A673 (cell line): ENCODE measurements at regions not wholly inside any gene's neighbourhood (a gene's known extent, or its start where the extent isn't known, plus 50 kb on each side); places are given as distances from the start of the nearest gene placed in this dataset.

Experiments used
- BruUV-seq: library from RNA; stranded (reverse); fragments of 400-500 nt; replicated peaks from 2 replicates; lab custom pipeline; 2021; lab: Mats Ljungman, UMichigan
- CTCF ChIA-PET: fragments of 300-600 bp; sonication (Branson Sonifier 250); formaldehyde crosslinking; loops from one replicate; lab custom pipeline; 2022; ENCODE audit warnings: antibody characterized with exemption; lab: Charles Lee
- POLR2A ChIA-PET: fragments of 300-600 bp; sonication (Branson Sonifier 250); formaldehyde crosslinking; loops from one replicate; lab custom pipeline; 2022; ENCODE audit warnings: antibody characterized with exemption; ENCODE audit not compliant: low non-redundant PET; lab: Charles Lee
- DNase-seq: peaks from one replicate; pipeline ENCODE4 v3.0.0-alpha.2; 2015; ENCODE audit warnings: low spot score
- H3K27ac ChIP-seq: fragments of 200-600 bp; sonication (generic); 2 replicates; pipeline ENCODE4 v1.5.1; 2016; ENCODE audit warnings: mixed run types, low read depth, mild to moderate bottlenecking, mixed read lengths, antibody characterized with exemption, low read length; ENCODE audit not compliant: poor library complexity, severe bottlenecking
- H3K27me3 ChIP-seq: fragments of 200-600 bp; sonication (generic); replicated peaks from 2 replicates; pipeline ENCODE4 v1.6.1; 2017; ENCODE audit warnings: mixed run types, low read depth, mild to moderate bottlenecking, mixed read lengths, antibody characterized with exemption, low read length; ENCODE audit not compliant: insufficient read depth, poor library complexity
- H3K36me3 ChIP-seq: fragments of 200-600 bp; sonication (generic); 2 replicates; pipeline ENCODE4 v1.6.1; 2016; ENCODE audit warnings: mixed run types, mild to moderate bottlenecking, mixed read lengths, antibody characterized with exemption, low read length; ENCODE audit not compliant: insufficient read depth, poor library complexity, severe bottlenecking
- H3K4me1 ChIP-seq: fragments of 200-600 bp; sonication (generic); 2 replicates; pipeline ENCODE4 v1.6.1; 2017; ENCODE audit warnings: mixed run types, mild to moderate bottlenecking, mixed read lengths, antibody characterized with exemption, low read length; ENCODE audit not compliant: insufficient read depth, poor library complexity, severe bottlenecking
- H3K4me3 ChIP-seq: fragments of 200-600 bp; sonication (generic); 2 replicates; pipeline ENCODE4 v1.5.1; 2016; ENCODE audit warnings: low read depth, mixed run types, mild to moderate bottlenecking, mixed read lengths, low read length; ENCODE audit not compliant: poor library complexity, severe bottlenecking
- H3K9me3 ChIP-seq: fragments of 200-600 bp; sonication (generic); 2 replicates; pipeline ENCODE4 v1.6.1; 2016; ENCODE audit warnings: mixed run types, low read depth, mild to moderate bottlenecking, mixed read lengths, antibody characterized with exemption, low read length; ENCODE audit not compliant: poor library complexity, severe bottlenecking
- EZH2 ChIP-seq: fragments of 200-600 bp; sonication (generic); IDR thresholded peaks from 2 replicates; pipeline ENCODE4 v1.6.1; 2017; ENCODE audit warnings: borderline replicate concordance, low read depth, mild to moderate bottlenecking, mixed read lengths, antibody characterized with exemption, low read length; ENCODE audit not compliant: poor library complexity, severe bottlenecking
- intact Hi-C: fragments of 100-400 bp; cut with micrococcal nuclease; formaldehyde crosslinking; loops from one replicate; pipeline ENCODE4 v1.10.0; 2022; ENCODE audit not compliant: unreplicated experiment
- TF ChIP-seq, protein P1 (sequence below): fragments of 300-800, 200-600 bp; sonication (generic); conservative IDR thresholded peaks from 2 replicates; pipeline ENCODE4 v1.5.1; 2017; ENCODE audit warnings: low read depth, mild to moderate bottlenecking, antibody characterized with exemption, low read length, moderate library complexity, mixed read lengths

DNA sequence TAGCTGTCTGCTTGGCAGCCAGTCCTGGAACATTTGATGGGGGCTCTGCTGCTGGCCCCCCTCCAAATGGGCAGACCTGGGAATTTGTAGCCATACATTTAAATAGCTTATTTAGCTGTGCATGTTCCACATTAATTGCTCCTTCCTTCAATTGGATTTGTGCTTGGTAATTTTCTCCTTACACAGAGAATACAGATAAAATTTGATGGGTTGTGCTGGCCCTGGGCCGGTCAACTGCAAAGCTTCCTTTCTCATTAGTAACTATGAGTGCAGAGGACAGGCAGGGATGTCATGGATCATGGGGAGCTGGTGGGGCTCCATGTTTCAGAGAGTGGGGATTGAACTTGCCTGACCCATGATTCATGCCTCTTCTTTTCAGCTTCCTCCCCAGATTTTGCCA is 201.5 kb upstream of the GHITM start:
- Histone ChIP-seq H3K27me3 (peaks cover 6% of the 10 kb centered on the region), H3K27ac (no peak overlapping the region), H3K36me3 (no peaks in the 10 kb centered on the region), H3K4me3 (no peak overlapping the region), H3K4me1 (no peaks in the 10 kb centered on the region), H3K9me3 (no peaks in the 10 kb centered on the region)
- no peak for DNase-seq
- BruUV-seq: no TSS peak
- POLR2A ChIA-PET: no interaction called here
- TF ChIP-seq, protein P1, sequence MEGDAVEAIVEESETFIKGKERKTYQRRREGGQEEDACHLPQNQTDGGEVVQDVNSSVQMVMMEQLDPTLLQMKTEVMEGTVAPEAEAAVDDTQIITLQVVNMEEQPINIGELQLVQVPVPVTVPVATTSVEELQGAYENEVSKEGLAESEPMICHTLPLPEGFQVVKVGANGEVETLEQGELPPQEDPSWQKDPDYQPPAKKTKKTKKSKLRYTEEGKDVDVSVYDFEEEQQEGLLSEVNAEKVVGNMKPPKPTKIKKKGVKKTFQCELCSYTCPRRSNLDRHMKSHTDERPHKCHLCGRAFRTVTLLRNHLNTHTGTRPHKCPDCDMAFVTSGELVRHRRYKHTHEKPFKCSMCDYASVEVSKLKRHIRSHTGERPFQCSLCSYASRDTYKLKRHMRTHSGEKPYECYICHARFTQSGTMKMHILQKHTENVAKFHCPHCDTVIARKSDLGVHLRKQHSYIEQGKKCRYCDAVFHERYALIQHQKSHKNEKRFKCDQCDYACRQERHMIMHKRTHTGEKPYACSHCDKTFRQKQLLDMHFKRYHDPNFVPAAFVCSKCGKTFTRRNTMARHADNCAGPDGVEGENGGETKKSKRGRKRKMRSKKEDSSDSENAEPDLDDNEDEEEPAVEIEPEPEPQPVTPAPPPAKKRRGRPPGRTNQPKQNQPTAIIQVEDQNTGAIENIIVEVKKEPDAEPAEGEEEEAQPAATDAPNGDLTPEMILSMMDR: no peak
- TF ChIP-seq EZH2: no peak
- intact Hi-C loops: no loop called here
- CTCF ChIA-PET: no interaction called here

DNA sequence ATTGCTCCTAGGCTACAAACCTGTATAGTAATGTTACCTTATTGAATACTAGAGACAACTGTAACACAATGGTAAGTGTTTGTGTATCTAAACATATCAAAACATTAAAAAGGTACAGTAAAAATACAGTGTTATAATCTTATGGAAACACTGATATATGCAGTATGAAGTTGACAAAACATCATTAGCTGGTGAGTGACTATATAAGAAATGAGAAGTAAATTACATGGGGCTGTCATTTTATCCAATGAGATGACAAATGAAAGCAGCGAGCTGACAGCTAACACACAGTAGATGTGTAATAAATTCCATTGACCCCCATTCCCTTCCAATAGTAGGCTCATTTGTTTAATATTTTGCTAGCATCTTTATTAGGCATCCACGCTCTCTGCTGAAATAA is 198.1 kb upstream of the GHITM start:
- ChIA-PET CTCF (no interaction called here), POLR2A (no interaction called here)
- intact Hi-C loops: no loop called here
- Histone ChIP-seq H3K9me3 (no peaks in the 10 kb centered on the region), H3K36me3 (no peaks in the 10 kb centered on the region), H3K4me1 (no peaks in the 10 kb centered on the region), H3K27me3 (peaks cover 15% of the 10 kb centered on the region), H3K4me3 (no peak overlapping the region), H3K27ac (no peak overlapping the region)
- DNase-seq: no peak
- no TSS peak for BruUV-seq
- TF ChIP-seq, protein P1: no peak
- TF ChIP-seq EZH2: no peak

DNA sequence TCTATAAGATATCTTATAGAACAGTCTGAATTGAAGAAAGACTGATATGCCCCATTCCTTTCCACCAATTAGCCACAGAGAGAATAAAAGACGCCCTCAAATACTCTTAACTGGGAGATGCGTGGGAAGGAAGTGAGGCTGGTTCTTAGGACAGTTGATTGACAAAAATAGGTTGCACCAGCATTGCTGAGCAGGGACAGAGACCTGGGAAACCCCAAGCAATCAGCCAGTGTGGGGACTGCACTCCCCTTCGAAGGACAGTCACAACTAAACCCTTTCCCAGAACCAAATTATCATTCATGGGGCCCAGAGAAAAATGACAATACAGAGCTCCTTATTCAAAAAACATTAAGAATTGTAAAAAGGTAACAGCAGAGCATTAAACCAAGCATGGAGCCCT is 196.9 kb upstream of the GHITM start:
- Histone ChIP-seq H3K9me3 (no peaks in the 10 kb centered on the region), H3K4me1 (no peaks in the 10 kb centered on the region), H3K4me3 (no peak overlapping the region), H3K27ac (no peak overlapping the region), H3K36me3 (no peaks in the 10 kb centered on the region), H3K27me3 (peaks cover 11% of the 10 kb centered on the region)
- POLR2A ChIA-PET: no interaction called here
- CTCF ChIA-PET: no interaction called here
- TF ChIP-seq, protein P1: no peak
- no peak for TF ChIP-seq EZH2
- no peak for DNase-seq
- intact Hi-C loops: no loop called here
- no TSS peak for BruUV-seq
